HCEC 1CT (cell line): ENCODE measurements at regions not wholly inside any gene's neighbourhood (a gene's known extent, or its start where the extent isn't known, plus 50 kb on each side); places are given as distances from the start of the nearest gene placed in this dataset.
"Not testable (repeated sequence)": the region's sequence is repeated elsewhere in the genome, so short reads cannot be mapped to it uniquely, and the experiment has no call there.

Experiments used
- DNase-seq: peaks from one replicate; pipeline ENCODE4 v3.0.0-alpha.2; 2017

DNA sequence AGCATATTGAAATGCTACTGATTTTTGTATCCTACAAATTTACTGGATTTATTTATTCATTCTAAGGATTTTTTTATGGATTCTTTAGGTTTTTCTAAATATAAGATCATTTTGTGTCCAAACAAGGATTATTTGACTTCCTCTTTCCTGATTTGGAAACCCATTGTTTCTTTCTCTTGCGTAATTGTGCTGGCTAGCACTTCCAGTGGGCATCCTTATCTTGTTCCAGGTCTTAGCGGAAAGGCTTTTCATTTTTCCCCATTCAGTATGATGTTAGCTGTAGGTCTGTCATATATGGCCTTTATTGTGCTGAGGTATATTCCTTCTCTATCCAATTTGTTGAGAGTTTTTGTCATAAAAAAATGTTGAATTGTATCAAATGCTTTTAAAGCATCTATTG lies 57.2 kb upstream of the RHOJ start:
- DNase-seq = no peak

DNA sequence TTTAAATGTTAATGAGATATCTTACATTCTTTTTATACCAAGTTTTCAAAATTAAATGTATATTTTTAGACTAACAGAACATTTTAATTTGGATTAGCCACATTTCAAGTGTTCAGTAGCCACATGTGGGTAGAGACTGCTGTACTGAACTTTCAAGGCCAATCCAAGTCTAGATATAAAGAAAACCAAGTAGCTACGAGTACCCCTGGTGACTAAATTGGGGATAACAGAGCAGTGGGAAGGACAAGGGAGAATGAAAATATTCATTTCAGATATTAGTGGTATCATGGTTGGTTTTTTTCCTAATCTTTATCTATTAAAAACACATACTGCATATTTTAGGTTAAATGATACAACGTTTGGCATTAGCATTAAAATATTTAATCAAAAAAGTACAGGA lies 69.4 kb upstream of the RHOJ start:
- DNase-seq = peak; percentile 54

DNA sequence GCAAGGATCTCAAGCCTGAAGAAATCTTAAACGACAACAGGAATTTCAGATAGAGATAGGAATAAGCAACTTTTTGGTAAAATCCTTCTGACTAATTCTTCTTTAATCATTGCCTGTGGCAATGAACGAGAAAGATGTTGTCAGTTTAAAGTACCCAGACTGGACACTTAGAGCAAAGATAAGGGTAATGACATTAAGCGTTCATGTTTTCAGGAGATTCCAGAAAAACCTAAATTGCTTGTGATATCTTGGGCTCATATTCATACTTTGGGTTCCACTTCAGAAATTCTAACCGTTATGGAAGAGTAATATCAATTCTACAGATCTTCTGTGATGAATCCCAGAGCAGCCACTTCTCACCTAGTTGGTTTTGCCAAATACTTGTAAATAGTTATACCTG lies 73.7 kb upstream of the RHOJ start:
- DNase-seq = no peak

DNA sequence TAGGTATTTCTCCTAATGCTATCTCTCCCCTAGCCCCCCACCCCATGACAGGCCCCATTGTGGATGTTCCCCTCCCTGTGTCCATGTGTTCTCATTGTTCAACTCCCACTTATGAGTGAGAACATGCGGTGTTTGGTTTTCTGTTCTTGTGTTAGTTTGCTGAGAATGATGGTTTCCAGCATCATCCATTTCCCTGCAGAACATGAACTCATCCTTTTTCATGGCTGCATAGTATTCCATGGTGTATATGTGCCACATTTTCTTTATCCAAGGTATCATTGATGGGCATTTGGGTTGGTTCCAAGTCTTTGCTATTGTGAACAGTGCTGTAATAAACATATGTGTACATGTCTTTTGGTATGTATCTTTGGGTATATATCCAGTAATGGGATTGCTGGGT lies 61.2 kb upstream of the KCNH5 start:
- DNase-seq = not testable (repeated sequence)

DNA sequence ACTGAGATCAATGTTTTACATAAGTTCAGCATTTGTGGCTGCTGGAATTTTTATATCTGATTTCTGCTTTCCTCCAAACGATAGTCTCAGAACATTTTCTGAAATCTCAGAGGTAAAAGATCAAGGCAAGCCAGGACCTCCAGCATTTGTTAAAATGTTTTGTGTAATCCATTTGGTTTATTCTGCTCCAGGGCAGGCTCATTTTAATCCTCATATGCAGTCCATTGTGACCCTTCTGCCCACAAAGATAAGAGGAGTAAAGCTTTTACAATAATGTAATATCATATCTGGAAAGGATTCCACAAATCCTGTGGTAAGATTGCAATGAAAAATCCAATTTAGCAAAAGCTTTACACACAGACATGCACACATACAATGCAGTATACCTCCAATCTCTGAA lies 55.3 kb upstream of the KCNH5 start:
- no peak for DNase-seq

DNA sequence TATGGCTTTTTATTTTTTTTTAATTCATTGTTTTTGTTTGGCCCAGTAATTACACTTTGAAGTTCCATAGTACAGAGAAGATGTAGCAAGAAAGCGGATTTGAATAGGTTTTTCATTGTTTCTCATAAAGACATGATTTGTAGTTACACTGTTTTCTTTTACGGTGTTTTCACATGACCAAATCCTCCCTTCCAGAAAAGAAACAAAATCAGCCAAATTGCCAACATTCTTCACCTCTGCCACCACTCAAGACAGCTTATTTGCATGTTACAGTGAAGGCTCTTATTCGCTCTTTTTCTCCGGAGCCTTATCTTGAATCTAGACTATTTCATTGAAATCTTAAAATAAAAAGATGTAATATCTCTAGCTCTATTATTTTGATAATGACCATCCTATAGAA lies 50.9 kb upstream of the KCNH5 start:
- DNase-seq = no peak
